PC-3 (cell line): ENCODE measurements at regions not wholly inside any gene's neighbourhood (a gene's known extent, or its start where the extent isn't known, plus 50 kb on each side); places are given as distances from the start of the nearest gene placed in this dataset.
A peak's percentile ranks its signal among the peaks of the same experiment; 100 is the strongest.

Experiments
- ATAC-seq: fragments of 200-7000 bp; cut with Tn5 transposase; 2 replicates; pipeline ENCODE4 v1.9.1; 2020; ENCODE audit warnings: mild to moderate bottlenecking, moderate library complexity
- BruUV-seq: library from RNA; stranded (reverse); fragments of 400-500 nt; replicated peaks from 2 replicates; lab custom pipeline; 2021; lab: Mats Ljungman, UMichigan
- CTCF ChIA-PET: fragments of 300-600 bp; sonication (Branson Sonifier 250); formaldehyde crosslinking; loops from one replicate; lab custom pipeline; 2022; ENCODE audit warnings: antibody characterized with exemption; lab: Charles Lee
- POLR2A ChIA-PET: fragments of 300-600 bp; sonication (Branson Sonifier 250); formaldehyde crosslinking; loops from one replicate; lab custom pipeline; 2022; ENCODE audit warnings: antibody characterized with exemption; ENCODE audit not compliant: unreplicated experiment; lab: Charles Lee
- DNase-seq: peaks from one replicate; pipeline ENCODE4 v3.0.0-alpha.2; 2015
- H2AFZ ChIP-seq: fragments of 300-600 bp; sonication (generic); 2 replicates; pipeline ENCODE4 v1.6.0; 2016; ENCODE audit warnings: antibody characterized with exemption, low read length
- H3F3A ChIP-seq: fragments of 300-600 bp; sonication (generic); one replicate; pipeline ENCODE4 v1.6.0; 2017; ENCODE audit warnings: antibody characterized with exemption, low read length, control low read depth, mild to moderate bottlenecking; ENCODE audit not compliant: unreplicated experiment
- H3K27ac ChIP-seq: fragments of 300-600 bp; sonication (generic); 2 replicates; pipeline ENCODE4 v1.5.1; 2016; ENCODE audit warnings: mild to moderate bottlenecking, low read length
- H3K27me3 ChIP-seq: fragments of 300-600 bp; sonication (generic); 2 replicates; pipeline ENCODE4 v1.6.1; 2016; ENCODE audit warnings: low read length, mixed read lengths
- H3K36me3 ChIP-seq: fragments of 300-600 bp; sonication (generic); 2 replicates; pipeline ENCODE4 v1.6.1; 2016; ENCODE audit warnings: low read depth, mixed run types, low read length, mixed read lengths
- H3K4me1 ChIP-seq: fragments of 300-600 bp; sonication (generic); 2 replicates; pipeline ENCODE4 v1.5.1; 2016; ENCODE audit warnings: low read length; ENCODE audit not compliant: insufficient read depth
- H3K4me2 ChIP-seq: fragments of 300-600 bp; sonication (generic); 2 replicates; pipeline ENCODE4 v1.6.0; 2016; ENCODE audit warnings: low read length
- H3K4me3 ChIP-seq: fragments of 300-600 bp; sonication (generic); 2 replicates; pipeline ENCODE4 v1.5.1; 2016; ENCODE audit warnings: mild to moderate bottlenecking, low read length, mixed read lengths
- H3K79me2 ChIP-seq: fragments of 300-600 bp; sonication (generic); 2 replicates; pipeline ENCODE4 v1.6.1; 2017; ENCODE audit warnings: low read length, mixed read lengths
- H3K9ac ChIP-seq: fragments of 300-600 bp; sonication (generic); 2 replicates; pipeline ENCODE4 v1.6.0; 2016; ENCODE audit warnings: mild to moderate bottlenecking, low read length
- H3K9me2 ChIP-seq: fragments of 300-600 bp; sonication (generic); replicated peaks from 2 replicates; pipeline ENCODE4 v1.6.1; 2016; ENCODE audit warnings: mixed run types, low read length, mixed read lengths
- H3K9me3 ChIP-seq: fragments of 300-600 bp; sonication (generic); 2 replicates; pipeline ENCODE4 v1.6.1; 2016; ENCODE audit warnings: low read length, mixed read lengths
- H4K20me1 ChIP-seq: fragments of 300-600 bp; sonication (generic); 2 replicates; pipeline ENCODE4 v1.6.1; 2016; ENCODE audit warnings: low read length, mixed read lengths
- CTCF ChIP-seq: fragments of 300-600 bp; sonication (generic); conservative IDR thresholded peaks from 2 replicates; pipeline ENCODE4 v1.5.1; 2017; ENCODE audit warnings: antibody characterized with exemption, low read depth, mild to moderate bottlenecking, low read length
- EZH2 ChIP-seq: fragments of 300-600 bp; sonication (generic); IDR thresholded peaks from one replicate; pipeline ENCODE4 v1.6.1; 2017; ENCODE audit warnings: antibody characterized with exemption, mild to moderate bottlenecking, low read length; ENCODE audit not compliant: unreplicated experiment
- EZH2phosphoT487 ChIP-seq: fragments of 300-600 bp; sonication (generic); IDR thresholded peaks from 2 replicates; pipeline ENCODE4 v1.6.1; 2018; ENCODE audit warnings: mild to moderate bottlenecking, antibody characterized with exemption, low read length, borderline replicate concordance
- intact Hi-C: fragments of 100-400 bp; cut with micrococcal nuclease; formaldehyde crosslinking; loops from 2 replicates; pipeline ENCODE4 v1.9.0; 2023

GRCh38 chr16:86923656-86924055, 345.3 kb downstream of the FOXL1 start:
- ATAC-seq (no peak), DNase-seq (no peak)
- no peak for TF ChIP-seq EZH2phosphoT487
- no peak for TF ChIP-seq EZH2
- TF ChIP-seq CTCF = no peak
- H3K27ac ChIP-seq = no peak overlapping the region
- no peak overlapping the region for H3K4me3 ChIP-seq
- no peak overlapping the region for H3K9ac ChIP-seq
- no peak overlapping the region for H3K4me2 ChIP-seq
- H3K9me3 ChIP-seq = no peaks in the 10 kb centered on the region; the same call in 1 of the 2 replicates
- H3K9me2 ChIP-seq = no peaks in the 10 kb centered on the region
- BruUV-seq = no TSS peak
- no peaks in the 10 kb centered on the region for H3F3A ChIP-seq
- no peak overlapping the region for H2AFZ ChIP-seq
- H3K4me1 ChIP-seq = peaks cover 14% of the 10 kb centered on the region
- H3K27me3 ChIP-seq = no peaks in the 10 kb centered on the region
- no peaks in the 10 kb centered on the region for H4K20me1 ChIP-seq
- H3K79me2 ChIP-seq = no peaks in the 10 kb centered on the region
- POLR2A ChIA-PET = no interaction called here
- CTCF ChIA-PET = interaction anchor here (0.6 kb wide), 1 partner anchor 288 kb away, joined by 4 read pairs; no protein-coding TSS in a partner anchor
- H3K36me3 ChIP-seq = no peaks in the 10 kb centered on the region
- intact Hi-C loops = no loop called here

- Histone ChIP-seq H3K4me2 (peak overlapping the region; percentile 31), H2AFZ (no peak overlapping the region), H3K4me3 (no peak overlapping the region), H3K9me3 (no peaks in the 10 kb centered on the region; the same call in 1 of the 2 replicates), H3F3A (no peaks in the 10 kb centered on the region), H3K9me2 (no peaks in the 10 kb centered on the region), H3K4me1 (peaks cover 14% of the 10 kb centered on the region), H3K27ac (peak overlapping the region; percentile 65), H3K27me3 (no peaks in the 10 kb centered on the region), H3K79me2 (no peaks in the 10 kb centered on the region), H3K36me3 (no peaks in the 10 kb centered on the region), H4K20me1 (no peaks in the 10 kb centered on the region), H3K9ac (0 out of 2 replicates have a peak overlapping the region, but pooled peaks have one; percentile 12)
- ATAC-seq (peak; percentile 93), DNase-seq (peak; percentile 67)
- intact Hi-C loops = no loop called here
- TF ChIP-seq EZH2 (no peak), EZH2phosphoT487 (no peak), CTCF (no peak)
- ChIA-PET CTCF (interaction anchor here (0.6 kb wide), 1 partner anchor 311 kb away, joined by 3 read pairs; no protein-coding TSS in a partner anchor), POLR2A (interaction anchor here (0.5 kb wide), 1 partner anchor 338 kb away, joined by 3 read pairs; no protein-coding TSS in a partner anchor)
- no TSS peak for BruUV-seq
Observed at GRCh38 chr16:86924537-86924936, 346.2 kb downstream of the FOXL1 start.
